ENCODE measurements at regions not wholly inside any gene's neighbourhood (a gene's known extent, or its start where the extent isn't known, plus 50 kb on each side); places are given as distances from the start of the nearest gene placed in this dataset.

- TF ChIP-seq, protein P1, sequence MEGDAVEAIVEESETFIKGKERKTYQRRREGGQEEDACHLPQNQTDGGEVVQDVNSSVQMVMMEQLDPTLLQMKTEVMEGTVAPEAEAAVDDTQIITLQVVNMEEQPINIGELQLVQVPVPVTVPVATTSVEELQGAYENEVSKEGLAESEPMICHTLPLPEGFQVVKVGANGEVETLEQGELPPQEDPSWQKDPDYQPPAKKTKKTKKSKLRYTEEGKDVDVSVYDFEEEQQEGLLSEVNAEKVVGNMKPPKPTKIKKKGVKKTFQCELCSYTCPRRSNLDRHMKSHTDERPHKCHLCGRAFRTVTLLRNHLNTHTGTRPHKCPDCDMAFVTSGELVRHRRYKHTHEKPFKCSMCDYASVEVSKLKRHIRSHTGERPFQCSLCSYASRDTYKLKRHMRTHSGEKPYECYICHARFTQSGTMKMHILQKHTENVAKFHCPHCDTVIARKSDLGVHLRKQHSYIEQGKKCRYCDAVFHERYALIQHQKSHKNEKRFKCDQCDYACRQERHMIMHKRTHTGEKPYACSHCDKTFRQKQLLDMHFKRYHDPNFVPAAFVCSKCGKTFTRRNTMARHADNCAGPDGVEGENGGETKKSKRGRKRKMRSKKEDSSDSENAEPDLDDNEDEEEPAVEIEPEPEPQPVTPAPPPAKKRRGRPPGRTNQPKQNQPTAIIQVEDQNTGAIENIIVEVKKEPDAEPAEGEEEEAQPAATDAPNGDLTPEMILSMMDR (IDR thresholded peaks at IDR 0.05): no peak
- no peak for TF ChIP-seq POLR2A (IDR thresholded peaks at IDR 0.05)
Measured at GRCh38 chr18:42619771-42620170, 495.7 kb downstream of the RIT2 start.

Measured in testis (tissue), 2 donors.